GM12865 (cell line): ENCODE measurements at regions not wholly inside any gene's neighbourhood (a gene's known extent, or its start where the extent isn't known, plus 50 kb on each side); places are given as distances from the start of the nearest gene placed in this dataset.

Experiments used
- DNase-seq: peaks from one replicate; pipeline ENCODE4 v3.0.0; 2010; ENCODE audit warnings: low read depth
- H3K4me3 ChIP-seq: 2 replicates; pipeline ENCODE4 v1.5.1; 2011; ENCODE audit warnings: mild to moderate bottlenecking, low read depth, low read length, control low read depth
- CTCF ChIP-seq: IDR thresholded peaks from 2 replicates; pipeline ENCODE4 v1.5.1; 2011; ENCODE audit warnings: low read length, control low read depth, low read depth, inconsistent platforms; ENCODE audit not compliant: insufficient read depth; ENCODE audit errors: missing control alignments

- no peak for DNase-seq
- no peak for TF ChIP-seq CTCF
- H3K4me3 ChIP-seq = no peak overlapping the region
Measured at GRCh38 chr17:13822700-13823099, 221.0 kb upstream of the HS3ST3A1 start.

GRCh38 chr17:13825526-13826040, 223.9 kb upstream of the HS3ST3A1 start:
- TF ChIP-seq CTCF = no peak

GRCh38 chr17:13827118-13827517, 225.4 kb upstream of the HS3ST3A1 start:
- no peak for TF ChIP-seq CTCF
- H3K4me3 ChIP-seq = no peak overlapping the region
- DNase-seq = no peak

More at GRCh38 chr17:13825526-13826040, 223.9 kb upstream of the HS3ST3A1 start:
- no peak for DNase-seq
- H3K4me3 ChIP-seq = no peak overlapping the region

- no peak for TF ChIP-seq CTCF
- DNase-seq = no peak
- H3K4me3 ChIP-seq = no peak overlapping the region
Measured at GRCh38 chr17:13833921-13834320, 232.2 kb upstream of the HS3ST3A1 start.

GRCh38 chr17:13835151-13835550, 233.4 kb upstream of the HS3ST3A1 start:
- no peak for TF ChIP-seq CTCF
- no peak overlapping the region for H3K4me3 ChIP-seq
- no peak for DNase-seq

- H3K4me3 ChIP-seq = no peak overlapping the region
- TF ChIP-seq CTCF = no peak
- no peak for DNase-seq
Measured at GRCh38 chr17:13837417-13837816, 231.9 kb upstream of the COX10 start.

- no peak for DNase-seq
- TF ChIP-seq CTCF = no peak
- H3K4me3 ChIP-seq = no peak overlapping the region
Measured at GRCh38 chr17:13840254-13840653, 229.1 kb upstream of the COX10 start.
